SK-N-SH (cell line): ENCODE measurements at regions not wholly inside any gene's neighbourhood (a gene's known extent, or its start where the extent isn't known, plus 50 kb on each side); places are given as distances from the start of the nearest gene placed in this dataset.

Experiments used
- CTCF ChIP-seq: fragments of 200-600 bp; sonication (generic); IDR thresholded peaks from 2 replicates; pipeline ENCODE4 v1.6.1; 2017; ENCODE audit warnings: antibody characterized with exemption, mild to moderate bottlenecking, moderate library complexity
- EP300 ChIP-seq, 2 experiments: IDR thresholded peaks; 2 replicates each; pipeline versions ENCODE4 v1.4.0 to v1.6.1; 2012; ENCODE audit warnings: borderline replicate concordance in 1 of 2, low read depth in 1 of 2, low read length in 1 of 2
- GABPA ChIP-seq: IDR thresholded peaks from 2 replicates; pipeline ENCODE4 v1.4.0; 2012; ENCODE audit warnings: low read depth, mild to moderate bottlenecking
- GATA2 ChIP-seq: sonication (generic); formaldehyde crosslinking; IDR thresholded peaks from 2 replicates; pipeline ENCODE4 v1.5.0; 2020; ENCODE audit warnings: mild to moderate bottlenecking, missing genetic modification reagents
- IRF3 ChIP-seq: fragments of 150-350 bp; IDR thresholded peaks from 2 replicates; pipeline ENCODE4 v1.6.1; 2016; ENCODE audit warnings: mild to moderate bottlenecking, low read depth, low read length
- JUND ChIP-seq: IDR thresholded peaks from 2 replicates; pipeline ENCODE4 v1.4.0; 2012
- POLR2AphosphoS5 ChIP-seq: IDR thresholded peaks from 2 replicates; pipeline ENCODE4 v1.6.1; 2012; ENCODE audit warnings: low read depth, low read length
- RAD21 ChIP-seq: IDR thresholded peaks from 2 replicates; pipeline ENCODE4 v1.6.1; 2012; ENCODE audit warnings: mild to moderate bottlenecking, low read length
- SMC3 ChIP-seq: IDR thresholded peaks from 2 replicates; pipeline ENCODE4 v1.6.1; 2012; ENCODE audit warnings: low read depth, low read length, improper control_type of control experiment
- TCF12 ChIP-seq: IDR thresholded peaks from 2 replicates; pipeline ENCODE4 v1.4.0; 2012
- TEAD4 ChIP-seq: IDR thresholded peaks from 2 replicates; pipeline ENCODE4 v1.4.0; 2012; ENCODE audit warnings: mild to moderate bottlenecking, borderline replicate concordance; ENCODE audit not compliant: insufficient read depth
- YY1 ChIP-seq: IDR thresholded peaks from 2 replicates; pipeline ENCODE4 v1.4.0; 2012; ENCODE audit warnings: low read depth, mild to moderate bottlenecking
- TF ChIP-seq, protein P1 (sequence below): IDR thresholded peaks from 2 replicates; pipeline ENCODE4 v1.4.0; 2012; ENCODE audit warnings: low read depth, borderline replicate concordance
- TF ChIP-seq, protein P2 (sequence below): fragments of 150-350 bp; IDR thresholded peaks from 2 replicates; pipeline ENCODE4 v1.6.1; 2017; ENCODE audit warnings: antibody characterized with exemption, low read length, low read depth, borderline replicate concordance

DNA sequence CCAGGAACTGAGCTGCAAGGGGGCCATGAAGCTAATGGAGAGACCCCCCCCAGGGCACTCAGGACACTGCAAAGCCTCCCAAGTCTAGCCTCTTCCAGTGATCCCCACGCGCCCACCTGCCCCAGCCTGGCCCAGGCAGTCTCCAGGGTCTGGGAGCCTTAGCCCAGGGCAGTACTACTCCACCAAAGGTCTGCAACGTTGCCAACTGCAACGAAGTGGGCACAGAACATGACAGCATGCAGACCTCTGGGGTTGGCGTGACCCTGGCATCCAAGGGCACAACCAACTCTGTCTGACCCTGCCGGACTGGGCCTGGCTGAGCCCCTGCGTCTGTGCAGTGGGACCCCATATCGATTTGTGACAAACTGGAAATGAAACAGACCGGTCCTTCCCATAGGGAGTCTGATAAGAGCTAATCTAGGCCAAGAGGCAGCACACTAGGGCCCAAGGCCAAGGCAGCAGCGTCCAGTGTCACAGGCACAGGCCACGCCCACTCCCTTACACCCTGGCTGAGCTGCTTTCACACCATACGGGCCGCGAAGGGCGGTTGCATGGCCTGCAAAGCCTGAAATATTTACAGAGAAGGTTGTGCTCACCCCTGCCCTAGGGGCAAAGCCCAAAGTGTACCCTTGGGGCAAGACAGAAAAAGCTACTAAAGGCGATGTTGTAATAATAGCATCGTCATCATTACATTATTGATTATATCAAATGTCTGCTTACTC lies 76.7 kb downstream of the NCOR2 start:
- TF ChIP-seq CTCF (no peak), GATA2 (peak; percentile 81), SMC3 (no peak), TEAD4 (no peak), RAD21 (0 out of 2 replicates have a peak, but pooled peaks have one; percentile 8), IRF3 (no peak), POLR2AphosphoS5 (no peak), JUND (no peak), EP300 (IDR thresholded peaks at IDR 0.05; ENCODE audit: borderline replicate concordance in 1 of 2, low read depth in 1 of 2, low read length in 1 of 2) (peak in 1 of 2 experiments; percentile 72; a peak in 2 of 4 replicates), GABPA (no peak), YY1 (no peak), TCF12 (no peak)
- TF ChIP-seq, protein P1, sequence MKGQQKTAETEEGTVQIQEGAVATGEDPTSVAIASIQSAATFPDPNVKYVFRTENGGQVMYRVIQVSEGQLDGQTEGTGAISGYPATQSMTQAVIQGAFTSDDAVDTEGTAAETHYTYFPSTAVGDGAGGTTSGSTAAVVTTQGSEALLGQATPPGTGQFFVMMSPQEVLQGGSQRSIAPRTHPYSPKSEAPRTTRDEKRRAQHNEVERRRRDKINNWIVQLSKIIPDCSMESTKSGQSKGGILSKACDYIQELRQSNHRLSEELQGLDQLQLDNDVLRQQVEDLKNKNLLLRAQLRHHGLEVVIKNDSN, result no peak
- TF ChIP-seq, protein P2, sequence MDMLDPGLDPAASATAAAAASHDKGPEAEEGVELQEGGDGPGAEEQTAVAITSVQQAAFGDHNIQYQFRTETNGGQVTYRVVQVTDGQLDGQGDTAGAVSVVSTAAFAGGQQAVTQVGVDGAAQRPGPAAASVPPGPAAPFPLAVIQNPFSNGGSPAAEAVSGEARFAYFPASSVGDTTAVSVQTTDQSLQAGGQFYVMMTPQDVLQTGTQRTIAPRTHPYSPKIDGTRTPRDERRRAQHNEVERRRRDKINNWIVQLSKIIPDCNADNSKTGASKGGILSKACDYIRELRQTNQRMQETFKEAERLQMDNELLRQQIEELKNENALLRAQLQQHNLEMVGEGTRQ, result no peak
